Esophagus squamous epithelium (tissue), 4 donors: ENCODE measurements at regions not wholly inside any gene's neighbourhood (a gene's known extent, or its start where the extent isn't known, plus 50 kb on each side); places are given as distances from the start of the nearest gene placed in this dataset.

Experiments
- POLR2A ChIP-seq, 4 donors: fragments of 450-650 bp; IDR thresholded peaks; one replicate each; pipeline ENCODE4 v1.6.1; 2017; ENCODE audit warnings: antibody characterized with exemption in 4 of 4, mild to moderate bottlenecking in 4 of 4, moderate library complexity in 3 of 4
- TF ChIP-seq, protein P1 (sequence below), 6 experiments: fragments of 450-650 bp in 4 of 6; fragments of 200-600 bp in 2 of 6; sonication (generic) in 2 of 6; IDR thresholded peaks; one replicate each; pipeline ENCODE4 v1.5.1; 2016 to 2019; ENCODE audit warnings: antibody characterized with exemption in 6 of 6, mild to moderate bottlenecking in 4 of 6, moderate library complexity in 4 of 6

DNA sequence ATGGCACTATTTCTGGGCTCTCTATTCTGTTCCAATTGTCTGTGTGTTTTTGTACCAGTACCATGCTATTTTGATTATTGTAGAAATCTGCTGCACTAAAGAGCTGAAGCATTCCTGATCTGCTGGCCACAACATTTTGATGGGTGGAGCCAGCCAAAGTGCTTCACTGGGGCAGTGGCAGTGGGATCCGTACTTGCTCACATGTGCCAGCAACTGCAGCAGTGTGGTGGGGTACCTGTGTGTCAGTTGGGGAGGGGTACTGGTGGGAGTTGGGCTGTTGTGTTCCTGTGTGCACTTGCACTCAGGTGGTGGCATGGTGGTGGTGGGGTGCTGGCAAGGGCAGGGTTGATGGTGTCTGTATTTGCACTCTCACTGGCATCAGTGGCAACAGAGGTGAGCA lies 204.6 kb upstream of the ALG10 start:
- TF ChIP-seq, protein P1, sequence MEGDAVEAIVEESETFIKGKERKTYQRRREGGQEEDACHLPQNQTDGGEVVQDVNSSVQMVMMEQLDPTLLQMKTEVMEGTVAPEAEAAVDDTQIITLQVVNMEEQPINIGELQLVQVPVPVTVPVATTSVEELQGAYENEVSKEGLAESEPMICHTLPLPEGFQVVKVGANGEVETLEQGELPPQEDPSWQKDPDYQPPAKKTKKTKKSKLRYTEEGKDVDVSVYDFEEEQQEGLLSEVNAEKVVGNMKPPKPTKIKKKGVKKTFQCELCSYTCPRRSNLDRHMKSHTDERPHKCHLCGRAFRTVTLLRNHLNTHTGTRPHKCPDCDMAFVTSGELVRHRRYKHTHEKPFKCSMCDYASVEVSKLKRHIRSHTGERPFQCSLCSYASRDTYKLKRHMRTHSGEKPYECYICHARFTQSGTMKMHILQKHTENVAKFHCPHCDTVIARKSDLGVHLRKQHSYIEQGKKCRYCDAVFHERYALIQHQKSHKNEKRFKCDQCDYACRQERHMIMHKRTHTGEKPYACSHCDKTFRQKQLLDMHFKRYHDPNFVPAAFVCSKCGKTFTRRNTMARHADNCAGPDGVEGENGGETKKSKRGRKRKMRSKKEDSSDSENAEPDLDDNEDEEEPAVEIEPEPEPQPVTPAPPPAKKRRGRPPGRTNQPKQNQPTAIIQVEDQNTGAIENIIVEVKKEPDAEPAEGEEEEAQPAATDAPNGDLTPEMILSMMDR (IDR thresholded peaks at IDR 0.05): no peak
- no peak for TF ChIP-seq POLR2A (IDR thresholded peaks at IDR 0.05)
